Calu3 (cell line): ENCODE measurements at regions not wholly inside any gene's neighbourhood (a gene's known extent, or its start where the extent isn't known, plus 50 kb on each side); places are given as distances from the start of the nearest gene placed in this dataset.

ENCODE experiments used
- BruUV-seq: library from RNA; stranded (reverse); fragments of 400-500 nt; replicated peaks from 2 replicates; lab custom pipeline; 2021; lab: Mats Ljungman, UMichigan
- CTCF ChIA-PET: fragments of 300-600 bp; sonication (Branson Sonifier 250); formaldehyde crosslinking; loops from one replicate; lab custom pipeline; 2022; ENCODE audit warnings: antibody characterized with exemption; lab: Charles Lee
- DNase-seq: peaks from one replicate; pipeline ENCODE4 v3.0.0; 2022
- H3K27ac Mint-ChIP-seq: one replicate; pipeline ENCODE4 v1.8.0; 2022; ENCODE audit warnings: mixed read lengths; ENCODE audit not compliant: unreplicated experiment
- H3K27me3 Mint-ChIP-seq: one replicate; pipeline ENCODE4 v1.8.0; 2022; ENCODE audit warnings: mixed read lengths; ENCODE audit not compliant: unreplicated experiment
- H3K36me3 Mint-ChIP-seq: one replicate; pipeline ENCODE4 v1.8.0; 2022; ENCODE audit warnings: mild to moderate bottlenecking, moderate library complexity, mixed read lengths; ENCODE audit not compliant: insufficient read depth, unreplicated experiment
- H3K4me1 Mint-ChIP-seq: one replicate; pipeline ENCODE4 v1.8.0; 2022; ENCODE audit warnings: mild to moderate bottlenecking, low read depth, mixed read lengths; ENCODE audit not compliant: unreplicated experiment
- H3K4me3 Mint-ChIP-seq: one replicate; pipeline ENCODE4 v1.8.0; 2022; ENCODE audit warnings: mild to moderate bottlenecking, low read depth, moderate library complexity, mixed read lengths; ENCODE audit not compliant: unreplicated experiment
- H3K9me3 Mint-ChIP-seq: one replicate; pipeline ENCODE4 v1.8.0; 2022; ENCODE audit warnings: low read depth, mixed read lengths; ENCODE audit not compliant: unreplicated experiment
- CTCF ChIP-seq: fragments of 200-600 bp; IDR thresholded peaks from one replicate; pipeline ENCODE4 v1.8.0; 2022; ENCODE audit warnings: antibody characterized with exemption; ENCODE audit not compliant: unreplicated experiment
- intact Hi-C: fragments of 100-400 bp; cut with micrococcal nuclease; formaldehyde crosslinking; loops from one replicate; pipeline ENCODE4 v1.10.0; 2022; ENCODE audit not compliant: unreplicated experiment

GRCh38 chr4:14138106-14138505 lies 510.6 kb upstream of the BOD1L1 start:
- no peak for DNase-seq
- BruUV-seq = no TSS peak
- no peak overlapping the region for H3K27ac Mint-ChIP-seq
- no peaks in the 10 kb centered on the region for H3K4me1 Mint-ChIP-seq
- TF ChIP-seq CTCF = no peak
- no peaks in the 10 kb centered on the region for H3K27me3 Mint-ChIP-seq
- no peaks in the 10 kb centered on the region for H3K9me3 Mint-ChIP-seq
- H3K4me3 Mint-ChIP-seq = no peak overlapping the region
- CTCF ChIA-PET = no interaction called here
- no peaks in the 10 kb centered on the region for H3K36me3 Mint-ChIP-seq
- intact Hi-C loops = no loop called here

- intact Hi-C loops = no loop called here
- no peak for TF ChIP-seq CTCF
- no TSS peak for BruUV-seq
- H3K4me3 Mint-ChIP-seq = no peak overlapping the region
- H3K36me3 Mint-ChIP-seq = no peaks in the 10 kb centered on the region
- no peak overlapping the region for H3K27ac Mint-ChIP-seq
- H3K9me3 Mint-ChIP-seq = no peaks in the 10 kb centered on the region
- CTCF ChIA-PET = no interaction called here
- no peak for DNase-seq
- no peaks in the 10 kb centered on the region for H3K4me1 Mint-ChIP-seq
- H3K27me3 Mint-ChIP-seq = no peaks in the 10 kb centered on the region
Measured at GRCh38 chr4:14143892-14144291, 516.4 kb upstream of the BOD1L1 start.

GRCh38 chr4:14149176-14150053 lies 521.9 kb upstream of the BOD1L1 start:
- CTCF ChIA-PET = no interaction called here
- Mint-ChIP-seq H3K9me3 (no peaks in the 10 kb centered on the region), H3K4me1 (no peaks in the 10 kb centered on the region), H3K36me3 (no peaks in the 10 kb centered on the region), H3K27me3 (no peaks in the 10 kb centered on the region), H3K27ac (no peak overlapping the region), H3K4me3 (no peak overlapping the region)
- intact Hi-C loops = no loop called here
- TF ChIP-seq CTCF = no peak
- no TSS peak for BruUV-seq
- no peak for DNase-seq

- Mint-ChIP-seq H3K4me3 (no peak overlapping the region), H3K27ac (no peak overlapping the region), H3K36me3 (no peaks in the 10 kb centered on the region), H3K9me3 (no peaks in the 10 kb centered on the region), H3K4me1 (no peaks in the 10 kb centered on the region), H3K27me3 (no peaks in the 10 kb centered on the region)
- intact Hi-C loops = no loop called here
- BruUV-seq = no TSS peak
- CTCF ChIA-PET = no interaction called here
- DNase-seq = no peak
- no peak for TF ChIP-seq CTCF
Measured at GRCh38 chr4:14151101-14151500, 523.6 kb upstream of the BOD1L1 start.
